ENCODE measurements at regions not wholly inside any gene's neighbourhood (a gene's known extent, or its start where the extent isn't known, plus 50 kb on each side); places are given as distances from the start of the nearest gene placed in this dataset.

GRCh38 chr1:212226467-212226866 is 58.7 kb upstream of the PPP2R5A start:
- TF ChIP-seq CTCF (IDR thresholded peaks at IDR 0.05) = no peak
- TF ChIP-seq POLR2A (IDR thresholded peaks at IDR 0.05) = no peak

All from Peyer's patch (tissue), 4 donors.